Umbilical cord (tissue), 1 donor: ENCODE measurements at regions not wholly inside any gene's neighbourhood (a gene's known extent, or its start where the extent isn't known, plus 50 kb on each side); places are given as distances from the start of the nearest gene placed in this dataset.
"Not testable (repeated sequence)": the region's sequence is repeated elsewhere in the genome, so short reads cannot be mapped to it uniquely, and the experiment has no call there.

Experiments used
- DNase-seq: peaks from one replicate; pipeline ENCODE4 v3.0.0-alpha.2; 2015; ENCODE audit warnings: low spot score

GRCh38 chr5:172548981-172549687 is 91.9 kb upstream of the NEURL1B start:
- DNase-seq = no peak

GRCh38 chr5:172548311-172548731 is 92.7 kb upstream of the NEURL1B start:
- no peak for DNase-seq

- DNase-seq = no peak
These were observed 91.9 kb upstream of the SH3PXD2B start for GRCh38 chr5:172546196-172546595.

GRCh38 chr5:172545291-172545801 is 91.0 kb upstream of the SH3PXD2B start:
- DNase-seq = no peak

GRCh38 chr5:172544371-172545095 is 90.2 kb upstream of the SH3PXD2B start:
- DNase-seq = no peak

GRCh38 chr5:172543484-172544298 is 89.4 kb upstream of the SH3PXD2B start:
- DNase-seq = no peak

GRCh38 chr5:172542651-172543131 is 88.4 kb upstream of the SH3PXD2B start:
- no peak for DNase-seq

GRCh38 chr5:172541773-172542136 is 87.4 kb upstream of the SH3PXD2B start:
- DNase-seq = no peak

GRCh38 chr5:172541099-172541772 is 86.9 kb upstream of the SH3PXD2B start:
- peak; percentile 89 for DNase-seq

- no peak for DNase-seq
These were observed 86.0 kb upstream of the SH3PXD2B start for GRCh38 chr5:172540099-172540870.

GRCh38 chr5:172535108-172535445 is 80.8 kb upstream of the SH3PXD2B start:
- no peak for DNase-seq

GRCh38 chr5:172534229-172535107 is 80.1 kb upstream of the SH3PXD2B start:
- no peak for DNase-seq

GRCh38 chr5:172533399-172534228 is 79.3 kb upstream of the SH3PXD2B start:
- no peak for DNase-seq

GRCh38 chr5:172533058-172533398 is 78.7 kb upstream of the SH3PXD2B start:
- no peak for DNase-seq

GRCh38 chr5:172532439-172532838 is 78.1 kb upstream of the SH3PXD2B start:
- DNase-seq = not testable (repeated sequence)

- DNase-seq = no peak
These were observed 77.3 kb upstream of the SH3PXD2B start for GRCh38 chr5:172531704-172532026.

- DNase-seq = no peak
These were observed 76.8 kb upstream of the SH3PXD2B start for GRCh38 chr5:172530878-172531703.

GRCh38 chr5:172530406-172530805 is 76.1 kb upstream of the SH3PXD2B start:
- no peak for DNase-seq
